Liver (tissue), 3 donors: ENCODE measurements at regions not wholly inside any gene's neighbourhood (a gene's known extent, or its start where the extent isn't known, plus 50 kb on each side); places are given as distances from the start of the nearest gene placed in this dataset.

Experiments
- ATF3 ChIP-seq: IDR thresholded peaks from 2 replicates; pipeline ENCODE4 v1.6.1; 2016; ENCODE audit warnings: antibody characterized with exemption
- CTCF ChIP-seq: fragments of 150-350 bp; IDR thresholded peaks from 2 replicates; pipeline ENCODE4 v1.5.1; 2017; ENCODE audit warnings: improper control_type of control experiment, low read depth, low read length; ENCODE audit not compliant: missing input control
- EGR1 ChIP-seq, 2 donors: IDR thresholded peaks; 2 replicates each; pipeline ENCODE4 v1.6.1; 2016 to 2018; ENCODE audit warnings: antibody characterized with exemption in 2 of 2, low read depth in 2 of 2
- FOXA1 ChIP-seq: IDR thresholded peaks from 2 replicates; pipeline ENCODE4 v1.6.1; 2016; ENCODE audit warnings: antibody characterized with exemption
- GABPA ChIP-seq, 2 donors: IDR thresholded peaks in 1 of 2; conservative IDR thresholded peaks in 1 of 2; 2 replicates each; pipeline ENCODE4 v1.6.1; 2016; ENCODE audit warnings: antibody characterized with exemption in 2 of 2, mild to moderate bottlenecking in 1 of 2, moderate library complexity in 1 of 2
- HNF4A ChIP-seq, 2 donors: conservative IDR thresholded peaks; 2 replicates each; pipeline ENCODE4 v1.6.1; 2016; ENCODE audit warnings: antibody characterized with exemption in 2 of 2, mild to moderate bottlenecking in 2 of 2
- MAX ChIP-seq: IDR thresholded peaks from 2 replicates; pipeline ENCODE4 v1.6.1; 2016; ENCODE audit warnings: antibody characterized with exemption
- RAD21 ChIP-seq, 2 donors: IDR thresholded peaks; 2 replicates each; pipeline ENCODE4 v1.6.1; 2016; ENCODE audit warnings: antibody characterized with exemption in 2 of 2, mild to moderate bottlenecking in 2 of 2
- REST ChIP-seq: IDR thresholded peaks from 2 replicates; pipeline ENCODE4 v1.6.1; 2016; ENCODE audit warnings: antibody characterized with exemption, mild to moderate bottlenecking
- RXRA ChIP-seq, 2 donors: IDR thresholded peaks; 2 replicates each; pipeline ENCODE4 v1.6.1; 2017 to 2018; ENCODE audit warnings: antibody characterized with exemption in 2 of 2, mild to moderate bottlenecking in 1 of 2
- SP1 ChIP-seq: IDR thresholded peaks from 2 replicates; pipeline ENCODE4 v1.6.1; 2018; ENCODE audit warnings: antibody characterized with exemption, mild to moderate bottlenecking
- TAF1 ChIP-seq: conservative IDR thresholded peaks from 2 replicates; pipeline ENCODE4 v1.6.1; 2016; ENCODE audit warnings: antibody characterized with exemption, mild to moderate bottlenecking
- YY1 ChIP-seq: IDR thresholded peaks from 2 replicates; pipeline ENCODE4 v1.6.1; 2016; ENCODE audit warnings: antibody characterized with exemption, mild to moderate bottlenecking
- ZBTB33 ChIP-seq: IDR thresholded peaks from 2 replicates; pipeline ENCODE4 v1.6.1; 2016; ENCODE audit warnings: antibody characterized with exemption
- donor health status: healthy.
- donor health status: healthy.

- TF ChIP-seq CTCF (no peak), GABPA (IDR thresholded peaks at IDR 0.05 in 1 of 2, conservative IDR thresholded peaks at IDR 0.05 in 1 of 2) (no peak), MAX (no peak), YY1 (no peak), TAF1 (no peak), HNF4A (conservative IDR thresholded peaks at IDR 0.05) (no peak), ATF3 (no peak), RAD21 (IDR thresholded peaks at IDR 0.05) (no peak), RXRA (IDR thresholded peaks at IDR 0.05) (no peak), EGR1 (IDR thresholded peaks at IDR 0.05; ENCODE audit: low read depth in 2 of 2) (no peak), REST (no peak), SP1 (no peak), FOXA1 (no peak), ZBTB33 (no peak)
Observed at GRCh38 chr14:84708865-84709264, 821.1 kb upstream of the FLRT2 start.
